Progenitor cell of endocrine pancreas (in vitro differentiated cells): ENCODE measurements at regions not wholly inside any gene's neighbourhood (a gene's known extent, or its start where the extent isn't known, plus 50 kb on each side); places are given as distances from the start of the nearest gene placed in this dataset.

Experiments
- DNase-seq: peaks from one replicate; pipeline ENCODE4 v3.0.0; 2021; ENCODE audit warnings: low spot score; ENCODE audit not compliant: unreplicated experiment
- H3K27ac Mint-ChIP-seq: 2 replicates; pipeline ENCODE4 v1.8.0; 2021; ENCODE audit warnings: mild to moderate bottlenecking, moderate library complexity, mixed read lengths
- H3K27me3 Mint-ChIP-seq: 2 replicates; pipeline ENCODE4 v1.8.0; 2021; ENCODE audit warnings: mixed read lengths
- H3K36me3 Mint-ChIP-seq: 2 replicates; pipeline ENCODE4 v1.8.0; 2022; ENCODE audit warnings: mixed read lengths; ENCODE audit not compliant: insufficient read depth
- H3K4me1 Mint-ChIP-seq: 2 replicates; pipeline ENCODE4 v1.8.0; 2021; ENCODE audit warnings: low read depth, mixed read lengths
- H3K4me3 Mint-ChIP-seq: 2 replicates; pipeline ENCODE4 v1.8.0; 2021; ENCODE audit warnings: low read depth, mild to moderate bottlenecking, moderate library complexity, mixed read lengths
- H3K9me3 Mint-ChIP-seq: 2 replicates; pipeline ENCODE4 v1.8.0; 2021; ENCODE audit warnings: low read depth, mixed read lengths
- CTCF ChIP-seq: fragments of 200-600 bp; sonication (generic); IDR thresholded peaks from one replicate; pipeline ENCODE4 v1.5.0; 2021; ENCODE audit warnings: antibody characterized with exemption, mild to moderate bottlenecking; ENCODE audit not compliant: unreplicated experiment

DNA sequence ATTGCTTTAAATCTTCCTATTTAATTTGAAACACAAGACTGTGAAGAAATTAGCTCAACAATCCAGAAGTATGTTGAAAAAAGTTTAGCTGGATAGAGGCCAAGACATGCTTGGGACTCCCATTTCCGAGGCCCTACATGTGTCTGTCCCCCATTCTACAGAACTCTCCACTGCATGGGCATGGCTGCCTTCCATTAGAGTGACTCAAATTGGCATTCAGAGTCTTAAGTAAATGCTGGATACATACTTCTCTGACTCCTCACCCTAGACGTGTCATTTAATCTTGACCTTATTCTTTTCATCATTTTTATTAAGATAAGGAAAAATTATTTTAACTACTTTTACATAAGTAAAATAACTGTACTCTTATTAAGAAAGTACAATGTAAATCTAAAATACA, 530.4 kb upstream of the CDH9 start:
- no peaks in the 10 kb centered on the region for H3K4me1 Mint-ChIP-seq
- H3K27ac Mint-ChIP-seq = no peak overlapping the region
- H3K36me3 Mint-ChIP-seq = no peaks in the 10 kb centered on the region
- DNase-seq = no peak
- no peaks in the 10 kb centered on the region for H3K27me3 Mint-ChIP-seq
- no peaks in the 10 kb centered on the region for H3K9me3 Mint-ChIP-seq
- TF ChIP-seq CTCF = no peak
- H3K4me3 Mint-ChIP-seq = no peak overlapping the region

GRCh38 chr5:27561408-27561807, 523.0 kb upstream of the CDH9 start:
- TF ChIP-seq CTCF = no peak
- H3K9me3 Mint-ChIP-seq = no peaks in the 10 kb centered on the region
- H3K36me3 Mint-ChIP-seq = no peaks in the 10 kb centered on the region
- no peak overlapping the region for H3K27ac Mint-ChIP-seq
- H3K27me3 Mint-ChIP-seq = no peaks in the 10 kb centered on the region
- H3K4me3 Mint-ChIP-seq = no peak overlapping the region
- DNase-seq = no peak
- H3K4me1 Mint-ChIP-seq = no peaks in the 10 kb centered on the region

DNA sequence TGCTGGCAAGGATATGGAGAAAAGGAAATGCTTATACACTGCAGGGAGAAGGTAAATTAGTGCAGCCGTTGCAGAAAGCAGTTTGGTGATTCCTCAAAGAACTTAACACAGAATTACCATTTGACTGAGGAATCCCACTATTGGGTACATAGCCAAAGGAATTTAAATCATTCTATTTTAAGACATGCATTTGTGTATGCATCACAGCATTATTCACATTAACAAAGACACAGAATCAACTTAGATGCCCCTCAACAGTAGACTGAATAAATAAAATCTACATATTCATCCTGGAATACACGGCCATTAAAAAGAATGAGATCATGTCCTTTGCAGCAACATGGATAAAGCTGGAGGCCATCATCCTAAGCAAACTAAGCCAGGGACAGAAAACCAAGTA, 510.1 kb upstream of the CDH9 start:
- H3K27ac Mint-ChIP-seq = no peak overlapping the region
- H3K36me3 Mint-ChIP-seq = no peaks in the 10 kb centered on the region
- H3K4me1 Mint-ChIP-seq = no peaks in the 10 kb centered on the region
- no peaks in the 10 kb centered on the region for H3K27me3 Mint-ChIP-seq
- H3K4me3 Mint-ChIP-seq = no peak overlapping the region
- DNase-seq = no peak
- no peak for TF ChIP-seq CTCF
- H3K9me3 Mint-ChIP-seq = no peaks in the 10 kb centered on the region

DNA sequence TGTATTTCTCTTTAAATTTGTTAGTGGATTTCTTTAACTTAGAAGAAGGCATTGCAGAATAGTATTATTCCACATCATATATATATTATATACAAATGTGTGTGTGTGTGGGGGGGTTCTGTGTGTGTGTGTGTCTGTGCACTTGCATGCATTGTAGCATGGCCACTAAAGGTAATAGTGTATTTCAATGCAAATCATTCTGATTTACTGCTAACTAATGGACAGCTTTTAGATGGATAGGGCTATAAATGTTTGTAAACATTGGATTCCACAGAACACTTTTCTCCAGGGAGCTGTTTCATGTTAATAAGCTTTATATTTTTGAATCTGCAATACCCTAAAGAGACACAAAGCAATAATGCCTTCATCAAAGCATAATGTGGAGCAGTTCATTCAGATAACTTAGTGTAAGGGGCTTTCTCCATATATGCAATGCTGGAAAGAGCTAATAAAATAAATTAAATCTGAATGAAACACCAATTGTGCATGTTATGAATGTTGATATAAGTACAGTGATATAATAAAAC, 496.7 kb upstream of the CDH9 start:
- TF ChIP-seq CTCF = no peak
- Mint-ChIP-seq H3K9me3 (no peaks in the 10 kb centered on the region), H3K36me3 (no peaks in the 10 kb centered on the region), H3K27ac (no peak overlapping the region), H3K4me1 (no peaks in the 10 kb centered on the region), H3K4me3 (no peak overlapping the region), H3K27me3 (no peaks in the 10 kb centered on the region)
- no peak for DNase-seq

DNA sequence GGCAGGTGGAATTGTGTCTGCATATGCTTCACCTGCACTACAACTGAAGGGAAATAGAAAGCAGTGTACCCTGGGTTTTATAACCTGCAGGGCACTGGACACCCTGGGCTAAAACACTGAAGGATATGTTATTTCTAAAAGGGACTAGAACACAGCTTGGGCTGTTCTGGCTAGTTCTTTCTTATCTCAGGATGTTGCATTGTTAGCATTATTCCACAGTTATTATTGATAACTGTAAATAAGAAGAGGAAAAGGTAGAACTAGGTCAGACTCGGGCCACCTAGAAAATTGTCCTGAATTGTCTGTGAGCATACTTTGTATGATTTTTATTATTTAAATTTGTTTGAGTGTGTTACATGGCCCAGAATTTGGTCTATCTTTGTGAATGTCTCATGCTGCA, 493.9 kb upstream of the CDH9 start:
- H3K4me1 Mint-ChIP-seq = no peaks in the 10 kb centered on the region
- H3K9me3 Mint-ChIP-seq = no peaks in the 10 kb centered on the region
- H3K36me3 Mint-ChIP-seq = no peaks in the 10 kb centered on the region
- no peaks in the 10 kb centered on the region for H3K27me3 Mint-ChIP-seq
- TF ChIP-seq CTCF = no peak
- H3K4me3 Mint-ChIP-seq = no peak overlapping the region
- no peak for DNase-seq
- no peak overlapping the region for H3K27ac Mint-ChIP-seq

- Mint-ChIP-seq H3K9me3 (no peaks in the 10 kb centered on the region), H3K4me3 (no peak overlapping the region), H3K27me3 (no peaks in the 10 kb centered on the region), H3K36me3 (no peaks in the 10 kb centered on the region), H3K4me1 (no peaks in the 10 kb centered on the region), H3K27ac (no peak overlapping the region)
- no peak for DNase-seq
- TF ChIP-seq CTCF = no peak
These were observed 486.1 kb upstream of the CDH9 start for GRCh38 chr5:27524515-27524914.
